HepG2 (cell line): ENCODE measurements at regions not wholly inside any gene's neighbourhood (a gene's known extent, or its start where the extent isn't known, plus 50 kb on each side); places are given as distances from the start of the nearest gene placed in this dataset.

Experiments
- CBX1 ChIP-seq: IDR thresholded peaks from one replicate; pipeline ENCODE4 v1.6.1; 2016; ENCODE audit warnings: antibody characterized with exemption, low read depth
- EP300 ChIP-seq, 3 experiments: sonication (generic) in 1 of 3; formaldehyde crosslinking in 1 of 3; IDR thresholded peaks; 2 replicates each; pipeline versions ENCODE4 v1.5.1 to v1.6.1; 2011 to 2020; ENCODE audit warnings: low read depth in 2 of 3, low read length in 2 of 3, borderline replicate concordance in 1 of 3, improper control_type of control experiment in 1 of 3, mild to moderate bottlenecking in 1 of 3, missing genetic modification reagents in 1 of 3, moderate library complexity in 1 of 3
- IRF2 ChIP-seq: IDR thresholded peaks from 2 replicates; pipeline ENCODE4 v1.6.1; 2018; ENCODE audit warnings: missing genetic modification reagents, missing compliant biosample characterization
- JUND ChIP-seq: sonication (generic); formaldehyde crosslinking; IDR thresholded peaks from 2 replicates; pipeline ENCODE4 v1.8.0; 2022; ENCODE audit warnings: mild to moderate bottlenecking, missing genetic modification reagents
- KDM2A ChIP-seq: sonication (generic); formaldehyde crosslinking; IDR thresholded peaks from 2 replicates; pipeline ENCODE4 v1.4.0; 2020; ENCODE audit warnings: low read depth, missing genetic modification reagents, borderline replicate concordance
- POLR2AphosphoS5 ChIP-seq: IDR thresholded peaks from 2 replicates; pipeline ENCODE4 v1.6.1; 2012; ENCODE audit warnings: low read depth, low read length
- RAD21 ChIP-seq: fragments of 450-650 bp; formaldehyde crosslinking; IDR thresholded peaks from 2 replicates; pipeline ENCODE4 v1.5.0; 2020; ENCODE audit warnings: mild to moderate bottlenecking
- SCMH1 ChIP-seq: sonication (generic); formaldehyde crosslinking; IDR thresholded peaks from 2 replicates; pipeline ENCODE4 v1.9.0; 2021; ENCODE audit warnings: missing genetic modification reagents, mild to moderate bottlenecking, borderline replicate concordance
- SOX6 ChIP-seq, 2 experiments: fragments of 450-650 bp in 1 of 2; sonication (generic) in 1 of 2; formaldehyde crosslinking in 1 of 2; IDR thresholded peaks; 2 replicates each; pipeline versions ENCODE4 v1.4.0 to v1.6.1; 2017 to 2020; ENCODE audit warnings: antibody characterized with exemption in 1 of 2, mild to moderate bottlenecking in 1 of 2, missing genetic modification reagents in 1 of 2
- TEAD2 ChIP-seq: sonication (generic); formaldehyde crosslinking; IDR thresholded peaks from 2 replicates; pipeline ENCODE4 v1.9.0; 2021; ENCODE audit warnings: missing genetic modification reagents
- ZNF101 ChIP-seq: sonication (generic); formaldehyde crosslinking; IDR thresholded peaks from 2 replicates; pipeline ENCODE4 v1.4.0; 2020; ENCODE audit warnings: mild to moderate bottlenecking, low read depth, missing genetic modification reagents, borderline replicate concordance
- TF ChIP-seq, protein P1 (sequence below): sonication (generic); formaldehyde crosslinking; conservative IDR thresholded peaks from 2 replicates; pipeline ENCODE4 v1.4.0; 2020; ENCODE audit warnings: missing genetic modification reagents
- TF ChIP-seq, protein P2 (sequence below), 2 experiments: sonication (generic) in 1 of 2; formaldehyde crosslinking in 1 of 2; IDR thresholded peaks; 2 replicates each; pipeline versions ENCODE4 v1.4.0 to v1.6.1; 2018 to 2020; ENCODE audit warnings: missing genetic modification reagents in 2 of 2, borderline replicate concordance in 1 of 2, low read depth in 1 of 2, mild to moderate bottlenecking in 1 of 2, missing biosample characterization in 1 of 2
- TF ChIP-seq, protein P3 (sequence below): IDR thresholded peaks from 2 replicates; pipeline ENCODE4 v1.6.1; 2016; ENCODE audit warnings: missing genetic modification reagents, missing compliant biosample characterization

GRCh38 chr16:35102780-35103403, 1643.5 kb downstream of the TP53TG3F start:
- TF ChIP-seq, protein P1, sequence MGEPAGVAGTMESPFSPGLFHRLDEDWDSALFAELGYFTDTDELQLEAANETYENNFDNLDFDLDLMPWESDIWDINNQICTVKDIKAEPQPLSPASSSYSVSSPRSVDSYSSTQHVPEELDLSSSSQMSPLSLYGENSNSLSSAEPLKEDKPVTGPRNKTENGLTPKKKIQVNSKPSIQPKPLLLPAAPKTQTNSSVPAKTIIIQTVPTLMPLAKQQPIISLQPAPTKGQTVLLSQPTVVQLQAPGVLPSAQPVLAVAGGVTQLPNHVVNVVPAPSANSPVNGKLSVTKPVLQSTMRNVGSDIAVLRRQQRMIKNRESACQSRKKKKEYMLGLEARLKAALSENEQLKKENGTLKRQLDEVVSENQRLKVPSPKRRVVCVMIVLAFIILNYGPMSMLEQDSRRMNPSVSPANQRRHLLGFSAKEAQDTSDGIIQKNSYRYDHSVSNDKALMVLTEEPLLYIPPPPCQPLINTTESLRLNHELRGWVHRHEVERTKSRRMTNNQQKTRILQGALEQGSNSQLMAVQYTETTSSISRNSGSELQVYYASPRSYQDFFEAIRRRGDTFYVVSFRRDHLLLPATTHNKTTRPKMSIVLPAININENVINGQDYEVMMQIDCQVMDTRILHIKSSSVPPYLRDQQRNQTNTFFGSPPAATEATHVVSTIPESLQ, result no peak
- TF ChIP-seq RAD21 (no peak), TEAD2 (CRISPR knock-in tag) (no peak), POLR2AphosphoS5 (no peak), JUND (CRISPR knock-in tag) (no peak), ZNF101 (no peak), SCMH1 (no peak), SOX6 (IDR thresholded peaks at IDR 0.05) (no peak), SOX6 (CRISPR knock-in tag; IDR thresholded peaks at IDR 0.05) (no peak), CBX1 (no peak), KDM2A (CRISPR knock-in tag) (no peak), IRF2 (CRISPR knock-in tag) (no peak), EP300 (IDR thresholded peaks at IDR 0.05; ENCODE audit: low read depth in 2 of 2, low read length in 2 of 2) (no peak), EP300 (CRISPR knock-in tag; IDR thresholded peaks at IDR 0.05; ENCODE audit: borderline replicate concordance) (no peak)
- TF ChIP-seq, protein P2, sequence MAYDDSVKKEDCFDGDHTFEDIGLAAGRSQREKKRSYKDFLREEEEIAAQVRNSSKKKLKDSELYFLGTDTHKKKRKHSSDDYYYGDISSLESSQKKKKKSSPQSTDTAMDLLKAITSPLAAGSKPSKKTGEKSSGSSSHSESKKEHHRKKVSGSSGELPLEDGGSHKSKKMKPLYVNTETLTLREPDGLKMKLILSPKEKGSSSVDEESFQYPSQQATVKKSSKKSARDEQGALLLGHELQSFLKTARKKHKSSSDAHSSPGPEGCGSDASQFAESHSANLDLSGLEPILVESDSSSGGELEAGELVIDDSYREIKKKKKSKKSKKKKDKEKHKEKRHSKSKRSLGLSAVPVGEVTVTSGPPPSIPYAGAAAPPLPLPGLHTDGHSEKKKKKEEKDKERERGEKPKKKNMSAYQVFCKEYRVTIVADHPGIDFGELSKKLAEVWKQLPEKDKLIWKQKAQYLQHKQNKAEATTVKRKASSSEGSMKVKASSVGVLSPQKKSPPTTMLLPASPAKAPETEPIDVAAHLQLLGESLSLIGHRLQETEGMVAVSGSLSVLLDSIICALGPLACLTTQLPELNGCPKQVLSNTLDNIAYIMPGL (CRISPR knock-in tag; IDR thresholded peaks at IDR 0.05; ENCODE audit: borderline replicate concordance in 1 of 2, low read depth in 1 of 2), result no peak
- TF ChIP-seq, protein P3, sequence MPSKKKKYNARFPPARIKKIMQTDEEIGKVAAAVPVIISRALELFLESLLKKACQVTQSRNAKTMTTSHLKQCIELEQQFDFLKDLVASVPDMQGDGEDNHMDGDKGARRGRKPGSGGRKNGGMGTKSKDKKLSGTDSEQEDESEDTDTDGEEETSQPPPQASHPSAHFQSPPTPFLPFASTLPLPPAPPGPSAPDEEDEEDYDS (CRISPR knock-in tag), result no peak
